ENCODE measurements at regions not wholly inside any gene's neighbourhood (a gene's known extent, or its start where the extent isn't known, plus 50 kb on each side); places are given as distances from the start of the nearest gene placed in this dataset.
A peak's percentile ranks its signal among the peaks of the same experiment; 100 is the strongest.

- Histone ChIP-seq H3K4me1 (ENCODE audit: control insufficient read depth in 5 of 5, insufficient read depth in 5 of 5, low read length in 5 of 5) (peaks cover 0 to 15% (median 0%) of the 10 kb centered on the region in 5 donors), H3K9me3 (ENCODE audit: control insufficient read depth in 4 of 4, insufficient read depth in 3 of 4, low read length in 3 of 4) (no peaks in the 10 kb centered on the region), H3K27me3 (ENCODE audit: control insufficient read depth in 3 of 3, insufficient read depth in 3 of 3, low read length in 2 of 3) (no peaks in the 10 kb centered on the region), H3K4me3 (no peak overlapping the region), H3K9ac (ENCODE audit: insufficient read depth in 1 of 2, low read length in 2 of 2) (no peak overlapping the region), H3K27ac (ENCODE audit: low read depth in 1 of 2, low read length in 1 of 2) (no peak overlapping the region), H3K36me3 (ENCODE audit: control insufficient read depth in 4 of 4, insufficient read depth in 4 of 4, low read length in 4 of 4) (no peaks in the 10 kb centered on the region)
- DNase-seq: peak in 2 of 3 donors; percentile 25 to 37
- no peak for ATAC-seq (ENCODE audit: insufficient read depth, low FRiP score)
- no peak for TF ChIP-seq CTCF (IDR thresholded peaks at IDR 0.05; ENCODE audit: control extremely low read depth, extremely low read depth)
- 75 to 93% methylated on average over 9 of the region's 9 CpGs for WGBS, 2 donors
Measured at GRCh38 chr18:24725644-24726415, 265.4 kb downstream of the HRH4 start.

- DNase-seq: peak; percentile 80 to 93 (median 89)
- Histone ChIP-seq H3K4me3 (no peak overlapping the region), H3K36me3 (ENCODE audit: control insufficient read depth in 4 of 4, insufficient read depth in 4 of 4, low read length in 4 of 4) (no peaks in the 10 kb centered on the region), H3K9me3 (ENCODE audit: control insufficient read depth in 4 of 4, insufficient read depth in 3 of 4, low read length in 3 of 4) (no peaks in the 10 kb centered on the region), H3K27ac (ENCODE audit: low read depth in 1 of 2, low read length in 1 of 2) (no peak overlapping the region), H3K27me3 (ENCODE audit: control insufficient read depth in 3 of 3, insufficient read depth in 3 of 3, low read length in 2 of 3) (no peaks in the 10 kb centered on the region), H3K4me1 (ENCODE audit: control insufficient read depth in 5 of 5, insufficient read depth in 5 of 5, low read length in 5 of 5) (peaks cover 0 to 15% (median 0%) of the 10 kb centered on the region in 5 donors), H3K9ac (ENCODE audit: insufficient read depth in 1 of 2, low read length in 2 of 2) (no peak overlapping the region)
- TF ChIP-seq CTCF (IDR thresholded peaks at IDR 0.05; ENCODE audit: control extremely low read depth, extremely low read depth): peak; percentile 65
- WGBS, 2 donors: 52 to 57% methylated on average over 18 of the region's 18 CpGs
- ATAC-seq (ENCODE audit: insufficient read depth, low FRiP score): peak; percentile 55
Measured at GRCh38 chr18:24726727-24727492, 266.5 kb downstream of the HRH4 start.

- no peak for ATAC-seq (ENCODE audit: insufficient read depth, low FRiP score)
- Histone ChIP-seq H3K4me1 (ENCODE audit: control insufficient read depth in 5 of 5, insufficient read depth in 5 of 5, low read length in 5 of 5) (peaks cover 0 to 15% (median 0%) of the 10 kb centered on the region in 5 donors), H3K36me3 (ENCODE audit: control insufficient read depth in 4 of 4, insufficient read depth in 4 of 4, low read length in 4 of 4) (no peaks in the 10 kb centered on the region), H3K4me3 (no peak overlapping the region), H3K27me3 (ENCODE audit: control insufficient read depth in 3 of 3, insufficient read depth in 3 of 3, low read length in 2 of 3) (no peaks in the 10 kb centered on the region), H3K9ac (ENCODE audit: insufficient read depth in 1 of 2, low read length in 2 of 2) (no peak overlapping the region), H3K9me3 (ENCODE audit: control insufficient read depth in 4 of 4, insufficient read depth in 3 of 4, low read length in 3 of 4) (no peaks in the 10 kb centered on the region), H3K27ac (ENCODE audit: low read depth in 1 of 2, low read length in 1 of 2) (no peak overlapping the region)
- DNase-seq: no peak
- 64 to 65% methylated on average over 6 of the region's 6 CpGs for WGBS, 2 donors
- TF ChIP-seq CTCF (IDR thresholded peaks at IDR 0.05; ENCODE audit: control extremely low read depth, extremely low read depth): no peak
Measured at GRCh38 chr18:24727685-24728084, 267.2 kb downstream of the HRH4 start.
